H1 (cell line): ENCODE measurements at regions not wholly inside any gene's neighbourhood (a gene's known extent, or its start where the extent isn't known, plus 50 kb on each side); places are given as distances from the start of the nearest gene placed in this dataset.

Experiments used
- CTCF ChIA-PET: fragments of 300-600 bp; sonication (Branson Sonifier 250); formaldehyde crosslinking; loops from one replicate; lab custom pipeline; 2021; ENCODE audit not compliant: partially characterized antibody; lab: Charles Lee
- POLR2A ChIA-PET: fragments of 300-600 bp; sonication (Branson Sonifier 250); formaldehyde crosslinking; loops from one replicate; lab custom pipeline; 2021; ENCODE audit warnings: inconsistent platforms; ENCODE audit not compliant: partially characterized antibody; lab: Charles Lee
- DNase-seq, 2 experiments: peaks; one replicate each; pipeline versions ENCODE4 v3.0.0 to v3.0.0-alpha.2; 2010 to 2022; ENCODE audit warnings: low spot score in 2 of 2, low read depth in 1 of 2, mixed read lengths in 1 of 2
- FAIRE-seq: peaks from 2 replicates; lab custom pipeline; 2011; peaks lifted over from hg19 to GRCh38; lab: Jason Lieb, UNC
- H2AFZ ChIP-seq: 2 replicates; pipeline ENCODE4 v1.8.1; 2012; ENCODE audit warnings: low read length, inconsistent platforms
- H2AK5ac ChIP-seq: 2 replicates; pipeline ENCODE4 v1.6.1; 2013; ENCODE audit warnings: low read depth, low read length
- H2BK120ac ChIP-seq: replicated peaks from 2 replicates; pipeline ENCODE3; 2013; ENCODE audit warnings: low read depth, low read length, inconsistent platforms
- H2BK12ac ChIP-seq: 2 replicates; pipeline ENCODE4 v1.6.1; 2013; ENCODE audit warnings: low read depth, low read length
- H2BK15ac ChIP-seq: 2 replicates; pipeline ENCODE4 v1.6.1; 2013; ENCODE audit warnings: low read length
- H2BK20ac ChIP-seq: 2 replicates; pipeline ENCODE4 v1.6.1; 2013; ENCODE audit warnings: low read length
- H2BK5ac ChIP-seq: 2 replicates; pipeline ENCODE4 v1.6.1; 2013; ENCODE audit warnings: low read depth, low read length
- H3K14ac ChIP-seq: 2 replicates; pipeline ENCODE4 v1.6.1; 2013; ENCODE audit warnings: inconsistent platforms; ENCODE audit not compliant: insufficient read length
- H3K18ac ChIP-seq: 2 replicates; pipeline ENCODE4 v1.6.1; 2013; ENCODE audit warnings: low read length; ENCODE audit errors: extremely low read depth
- H3K23ac ChIP-seq: 2 replicates; pipeline ENCODE4 v1.6.1; 2013; ENCODE audit warnings: inconsistent platforms; ENCODE audit not compliant: insufficient read length
- H3K23me2 ChIP-seq: 2 replicates; pipeline ENCODE4 v1.6.1; 2013; ENCODE audit warnings: low read depth, low read length
- H3K27ac ChIP-seq: 2 replicates; pipeline ENCODE4 v1.6.1; 2011; ENCODE audit warnings: low read depth, low read length, inconsistent platforms
- H3K27me3 ChIP-seq, 4 experiments: replicated peaks in 1 of 4; 1 replicate in 1 of 4; 2 replicates in 3 of 4; pipeline versions ENCODE4 v1.6.1 to v1.8.1; 2011 to 2013; ENCODE audit warnings: low read length in 3 of 4, mild to moderate bottlenecking in 3 of 4, inconsistent platforms in 2 of 4, mixed read lengths in 2 of 4, moderate library complexity in 1 of 4; ENCODE audit not compliant: control insufficient read depth in 3 of 4, insufficient read depth in 3 of 4; ENCODE audit errors: extremely low read depth in 1 of 4
- H3K36me3 ChIP-seq, 4 experiments: 2 replicates each; pipeline versions ENCODE4 v1.6.1 to v1.8.1; 2011 to 2013; ENCODE audit warnings: mild to moderate bottlenecking in 4 of 4, low read length in 3 of 4, moderate library complexity in 2 of 4, control low read depth in 1 of 4, inconsistent platforms in 1 of 4; ENCODE audit not compliant: insufficient read depth in 4 of 4, control insufficient read depth in 2 of 4
- H3K4ac ChIP-seq: replicated peaks from 2 replicates; pipeline ENCODE3; 2013; ENCODE audit warnings: low read length, low read depth, mixed read lengths, inconsistent platforms; ENCODE audit not compliant: insufficient read length
- H3K4me1 ChIP-seq, 4 experiments: replicated peaks in 1 of 4; 1 replicate in 1 of 4; 2 replicates in 3 of 4; pipeline versions ENCODE4 v1.6.1 to v1.8.1; 2011 to 2013; ENCODE audit warnings: low read length in 3 of 4, inconsistent platforms in 2 of 4, mixed read lengths in 1 of 4; ENCODE audit not compliant: insufficient read depth in 4 of 4, control insufficient read depth in 3 of 4
- H3K4me2 ChIP-seq, 2 experiments: 2 replicates each; pipeline versions ENCODE4 v1.6.1 to v1.8.1; 2011 to 2013; ENCODE audit warnings: low read depth in 2 of 2, low read length in 2 of 2, control low read depth in 1 of 2, inconsistent platforms in 1 of 2, mild to moderate bottlenecking in 1 of 2; ENCODE audit not compliant: insufficient read depth in 1 of 2
- H3K4me3 ChIP-seq, 4 experiments: fragments of 200-600, 300-600 bp in 1 of 4; sonication (generic), shearing (Covaris generic), sonication (Bioruptor Twin) in 1 of 4; 2 replicates each; pipeline versions ENCODE4 v1.5.1 to v1.8.1; 2011 to 2016; ENCODE audit warnings: low read length in 4 of 4, low read depth in 3 of 4, control low read depth in 2 of 4, inconsistent platforms in 2 of 4, mild to moderate bottlenecking in 2 of 4, mixed read lengths in 1 of 4, moderate library complexity in 1 of 4; ENCODE audit not compliant: insufficient read depth in 2 of 4; ENCODE audit errors: extremely low read depth in 1 of 4
- H3K56ac ChIP-seq: replicated peaks from 2 replicates; pipeline ENCODE3; 2013; ENCODE audit warnings: low read depth, mild to moderate bottlenecking, mixed read lengths, low read length, inconsistent platforms; ENCODE audit not compliant: insufficient read length
- H3K79me1 ChIP-seq: 2 replicates; pipeline ENCODE4 v1.6.1; 2013; ENCODE audit warnings: low read depth, low read length, control low read depth
- H3K79me2 ChIP-seq, 2 experiments: 2 replicates each; pipeline versions ENCODE4 v1.6.1 to v1.8.1; 2012 to 2013; ENCODE audit warnings: low read length in 2 of 2, mild to moderate bottlenecking in 2 of 2, inconsistent platforms in 1 of 2; ENCODE audit not compliant: insufficient read depth in 2 of 2, control insufficient read depth in 1 of 2
- H3K9ac ChIP-seq, 4 experiments: replicated peaks in 1 of 4; 1 replicate in 1 of 4; 2 replicates in 3 of 4; pipeline versions ENCODE4 v1.6.1 to v1.8.1; 2011 to 2013; ENCODE audit warnings: low read depth in 3 of 4, low read length in 3 of 4, control low read depth in 2 of 4, mild to moderate bottlenecking in 2 of 4, moderate library complexity in 2 of 4, inconsistent platforms in 1 of 4; ENCODE audit errors: extremely low read depth in 1 of 4
- H3K9me3 ChIP-seq, 2 experiments: 2 replicates each; pipeline versions ENCODE4 v1.6.1 to v1.8.1; 2012 to 2013; ENCODE audit warnings: mild to moderate bottlenecking in 2 of 2, moderate library complexity in 2 of 2, control low read depth in 1 of 2, inconsistent platforms in 1 of 2, low read depth in 1 of 2, low read length in 1 of 2, mixed read lengths in 1 of 2; ENCODE audit not compliant: insufficient read depth in 2 of 2
- H4K20me1 ChIP-seq, 2 experiments: replicated peaks in 1 of 2; 2 replicates each; pipeline versions ENCODE3 to v1.8.1; 2011 to 2013; ENCODE audit warnings: inconsistent platforms in 2 of 2, low read length in 2 of 2, mild to moderate bottlenecking in 1 of 2; ENCODE audit not compliant: insufficient read depth in 2 of 2, control insufficient read depth in 1 of 2
- H4K5ac ChIP-seq: 2 replicates; pipeline ENCODE4 v1.6.1; 2013; ENCODE audit warnings: low read length, low read depth, mixed read lengths, inconsistent platforms; ENCODE audit not compliant: insufficient read length
- H4K8ac ChIP-seq: 2 replicates; pipeline ENCODE4 v1.8.0; 2013; ENCODE audit warnings: mild to moderate bottlenecking, moderate library complexity, low read length, inconsistent platforms; ENCODE audit not compliant: insufficient read depth; ENCODE audit errors: extremely low read depth
- H4K91ac ChIP-seq: replicated peaks from 2 replicates; pipeline ENCODE3; 2013; ENCODE audit warnings: low read length, mixed read lengths, inconsistent platforms; ENCODE audit not compliant: insufficient read length
- CBX5 ChIP-seq: fragments of 300-800, 300-1000 bp; sonication (generic); IDR thresholded peaks from 2 replicates; pipeline ENCODE4 v1.7.1; 2016; ENCODE audit warnings: antibody characterized with exemption, low read length, low read depth
- KDM4A ChIP-seq: IDR thresholded peaks from one replicate; pipeline ENCODE4 v1.7.1; 2012; ENCODE audit warnings: low read depth, mild to moderate bottlenecking, moderate library complexity, low read length, inconsistent platforms; ENCODE audit not compliant: severe bottlenecking
- WGBS, 2 experiments: shearing (Covaris generic) in 1 of 2; methylation state at CpG; one replicate each; pipeline versions ENCODE4 v1.1.6 to v1.1.7; 2013 to 2015; ENCODE audit warnings: low lambda C conversion rate in 2 of 2, mixed read lengths in 2 of 2, inconsistent platforms in 1 of 2, low coverage in 1 of 2, missing lambda C conversion rate in 1 of 2; ENCODE audit not compliant: insufficient replicate concordance in 2 of 2, insufficient coverage in 1 of 2, insufficient read length in 1 of 2; ENCODE audit errors: extremely low coverage in 1 of 2, missing lambda C conversion rate in 1 of 2; 5-methylcytosine and 5-hydroxymethylcytosine counted together

DNA sequence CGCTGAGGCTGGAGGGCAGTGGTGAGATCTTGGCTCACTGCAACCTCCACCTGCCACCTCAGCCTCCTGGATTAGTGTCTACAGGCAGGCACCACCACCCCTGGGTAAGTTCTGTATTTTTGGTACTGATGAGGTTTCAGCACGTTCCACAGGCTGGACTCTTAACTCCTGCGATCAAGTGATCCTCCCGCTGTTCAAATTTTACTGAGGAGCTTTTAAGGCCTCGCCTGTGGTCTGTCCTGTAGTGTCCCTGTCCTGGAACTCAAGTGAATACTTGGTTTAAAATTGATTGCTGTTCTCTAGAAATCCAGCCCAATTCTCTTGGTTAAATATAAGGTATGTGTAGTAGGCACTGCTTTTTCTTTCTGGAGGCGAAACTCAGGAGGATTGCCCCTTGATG is 65.2 kb downstream of the DPRX start:
- no peak overlapping the region for H3K56ac ChIP-seq
- H2BK12ac ChIP-seq = no peak overlapping the region
- H3K9ac ChIP-seq = no peak overlapping the region
- H2BK15ac ChIP-seq = no peak overlapping the region
- no peaks in the 10 kb centered on the region for H3K79me1 ChIP-seq
- H3K14ac ChIP-seq = no peak overlapping the region
- H4K5ac ChIP-seq = no peak overlapping the region
- CTCF ChIA-PET = no interaction called here
- no peak overlapping the region for H4K8ac ChIP-seq
- H3K4ac ChIP-seq = no peak overlapping the region
- H3K27me3 ChIP-seq = no peaks in the 10 kb centered on the region
- H3K36me3 ChIP-seq = peaks cover 0 to 59% (median 26%) of the 10 kb centered on the region in 4 experiments; a peak in 6 of 8 replicates
- H3K18ac ChIP-seq = no peak overlapping the region
- H2AK5ac ChIP-seq = no peak overlapping the region
- FAIRE-seq = no peak
- H3K4me1 ChIP-seq = no peaks in the 10 kb centered on the region; a peak in 1 of 7 replicates
- no peak overlapping the region for H2AFZ ChIP-seq
- no peak overlapping the region for H2BK5ac ChIP-seq
- 94% methylated on average over 6 of the region's 6 CpGs; no CpG with 5 or more reads in 1 of the 2 experiments for WGBS, 2 experiments
- TF ChIP-seq CBX5 = 0 out of 2 replicates have a peak, but pooled peaks have one; percentile 72
- TF ChIP-seq KDM4A = no peak
- POLR2A ChIA-PET = interaction anchor here (0.6 kb wide), 1 partner anchor 38 kb away, joined by 3 read pairs; no protein-coding TSS in a partner anchor
- H4K91ac ChIP-seq = no peak overlapping the region
- peaks cover 42 to 48% of the 10 kb centered on the region in 2 experiments for H3K9me3 ChIP-seq
- H3K4me2 ChIP-seq = no peak overlapping the region
- H2BK20ac ChIP-seq = no peak overlapping the region
- no peak overlapping the region for H3K23ac ChIP-seq
- no peak overlapping the region for H3K27ac ChIP-seq
- no peak overlapping the region for H2BK120ac ChIP-seq
- no peak for DNase-seq
- H4K20me1 ChIP-seq = no peaks in the 10 kb centered on the region
- no peaks in the 10 kb centered on the region for H3K79me2 ChIP-seq
- no peaks in the 10 kb centered on the region for H3K23me2 ChIP-seq
- no peak overlapping the region for H3K4me3 ChIP-seq
